ENCODE measurements at regions not wholly inside any gene's neighbourhood (a gene's known extent, or its start where the extent isn't known, plus 50 kb on each side); places are given as distances from the start of the nearest gene placed in this dataset.
"Not testable (repeated sequence)": the region's sequence is repeated elsewhere in the genome, so short reads cannot be mapped to it uniquely, and the experiment has no call there.

GRCh38 chr3:192992361-192992760, 74.7 kb upstream of the MB21D2 start:
- Histone ChIP-seq H3K27ac (no peak overlapping the region), H3F3A (ENCODE audit: low read depth) (no peaks in the 10 kb centered on the region), H3K4me2 (no peak overlapping the region), H3K4me3 (no peak overlapping the region), H3K4me1 (no peaks in the 10 kb centered on the region), H3K9me3 (ENCODE audit: low read depth) (no peaks in the 10 kb centered on the region), H2AFZ (replicated peaks) (no peak overlapping the region), H3K36me3 (no peaks in the 10 kb centered on the region), H4K20me1 (ENCODE audit: low read depth) (no peaks in the 10 kb centered on the region), H3K27me3 (no peaks in the 10 kb centered on the region), H3K9ac (no peak overlapping the region), H3K79me2 (ENCODE audit: low read depth) (no peaks in the 10 kb centered on the region)
- peaks cover 6% of the 10 kb centered on the region for H3K9me3 Mint-ChIP-seq
- DNase-seq (ENCODE audit: low spot score): no peak
- no peaks in the 10 kb centered on the region for H3K36me3 Mint-ChIP-seq
- H3K27me3 Mint-ChIP-seq (ENCODE audit: insufficient read depth, low read depth): no peaks in the 10 kb centered on the region
- TF ChIP-seq EZH2phosphoT487 (IDR thresholded peaks at IDR 0.05) (no peak), CTCF (IDR thresholded peaks at IDR 0.05) (no peak), EZH2 (IDR thresholded peaks at IDR 0.05) (no peak)
- no peak overlapping the region for H3K27ac Mint-ChIP-seq
- H3K4me3 Mint-ChIP-seq: no peak overlapping the region
- no peaks in the 10 kb centered on the region for H3K4me1 Mint-ChIP-seq

DNA sequence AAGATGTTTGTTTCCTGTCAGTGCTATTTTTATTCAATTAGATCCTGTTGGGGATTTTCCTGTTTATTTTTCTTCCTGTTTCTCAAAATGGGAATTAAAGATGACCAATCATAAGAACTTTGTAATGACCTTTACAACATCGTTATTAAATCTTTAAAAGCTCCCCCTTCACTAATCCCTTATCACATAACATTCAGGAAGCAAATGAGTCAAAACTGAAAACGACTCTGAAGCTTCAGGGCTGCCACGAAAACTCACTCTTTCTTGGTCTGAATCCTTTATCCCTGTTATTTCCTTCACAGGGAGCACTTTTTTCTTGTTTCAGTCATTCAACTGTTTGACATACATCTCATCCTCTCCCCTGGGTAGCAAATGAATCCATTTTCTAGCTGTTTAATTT, 75.8 kb upstream of the MB21D2 start:
- Histone ChIP-seq H3K27me3 (no peaks in the 10 kb centered on the region), H3K9ac (no peak overlapping the region), H3K4me2 (no peak overlapping the region), H3K4me1 (no peaks in the 10 kb centered on the region), H2AFZ (replicated peaks) (no peak overlapping the region), H3F3A (ENCODE audit: low read depth) (no peaks in the 10 kb centered on the region), H3K9me3 (ENCODE audit: low read depth) (no peaks in the 10 kb centered on the region), H3K4me3 (no peak overlapping the region), H4K20me1 (ENCODE audit: low read depth) (no peaks in the 10 kb centered on the region), H3K79me2 (ENCODE audit: low read depth) (no peaks in the 10 kb centered on the region), H3K36me3 (no peaks in the 10 kb centered on the region), H3K27ac (no peak overlapping the region)
- Mint-ChIP-seq H3K27ac (no peak overlapping the region), H3K4me3 (no peak overlapping the region), H3K9me3 (peaks cover 6% of the 10 kb centered on the region), H3K4me1 (no peaks in the 10 kb centered on the region), H3K36me3 (no peaks in the 10 kb centered on the region), H3K27me3 (ENCODE audit: insufficient read depth, low read depth) (no peaks in the 10 kb centered on the region)
- TF ChIP-seq CTCF (IDR thresholded peaks at IDR 0.05) (no peak), EZH2phosphoT487 (IDR thresholded peaks at IDR 0.05) (no peak), EZH2 (IDR thresholded peaks at IDR 0.05) (no peak)
- DNase-seq (ENCODE audit: low spot score): no peak

- not testable (repeated sequence) for H3K27me3 Mint-ChIP-seq (ENCODE audit: insufficient read depth, low read depth); H3K9ac ChIP-seq; H3K27me3 ChIP-seq; H2AFZ ChIP-seq (replicated peaks); H3F3A ChIP-seq (ENCODE audit: low read depth); H3K4me3 Mint-ChIP-seq; H3K36me3 ChIP-seq; H3K27ac Mint-ChIP-seq; DNase-seq (ENCODE audit: low spot score); H3K9me3 Mint-ChIP-seq; H3K4me3 ChIP-seq; H3K79me2 ChIP-seq (ENCODE audit: low read depth); H3K4me2 ChIP-seq; H3K27ac ChIP-seq; H3K9me3 ChIP-seq (ENCODE audit: low read depth); H3K4me1 ChIP-seq; H3K4me1 Mint-ChIP-seq; H3K36me3 Mint-ChIP-seq; H4K20me1 ChIP-seq (ENCODE audit: low read depth)
Observed at GRCh38 chr3:193001113-193001512, 83.5 kb upstream of the MB21D2 start.

GRCh38 chr3:193003624-193004023, 86.0 kb upstream of the MB21D2 start:
- H3K27me3 Mint-ChIP-seq (ENCODE audit: insufficient read depth, low read depth); H3K4me1 Mint-ChIP-seq; H3K4me2 ChIP-seq; H3K4me1 ChIP-seq; H3K4me3 ChIP-seq; H3K27ac Mint-ChIP-seq; H3K4me3 Mint-ChIP-seq; H3K27me3 ChIP-seq; H3K79me2 ChIP-seq (ENCODE audit: low read depth); H3K27ac ChIP-seq; H3K9me3 Mint-ChIP-seq; H3K36me3 ChIP-seq; H3K36me3 Mint-ChIP-seq; H3F3A ChIP-seq (ENCODE audit: low read depth); DNase-seq (ENCODE audit: low spot score); H3K9ac ChIP-seq; H3K9me3 ChIP-seq (ENCODE audit: low read depth); H4K20me1 ChIP-seq (ENCODE audit: low read depth); H2AFZ ChIP-seq (replicated peaks): not testable (repeated sequence)

Measured in neural progenitor cell (in vitro differentiated cells).